SH-SY5Y (cell line): ENCODE measurements at regions not wholly inside any gene's neighbourhood (a gene's known extent, or its start where the extent isn't known, plus 50 kb on each side); places are given as distances from the start of the nearest gene placed in this dataset.

Source experiments
- GATA2 ChIP-seq: IDR thresholded peaks from 2 replicates; pipeline ENCODE4 v1.6.1; 2011; ENCODE audit warnings: mild to moderate bottlenecking, low read depth, low read length
- GATA3 ChIP-seq: IDR thresholded peaks from 2 replicates; pipeline ENCODE4 v1.6.1; 2011; ENCODE audit warnings: low read depth, mild to moderate bottlenecking, low read length, moderate library complexity

- TF ChIP-seq GATA3, result no peak
- TF ChIP-seq GATA2, result no peak
Observed at GRCh38 chr11:24142062-24142461, 354.8 kb upstream of the LUZP2 start.
